ENCODE measurements at regions not wholly inside any gene's neighbourhood (a gene's known extent, or its start where the extent isn't known, plus 50 kb on each side); places are given as distances from the start of the nearest gene placed in this dataset.
A peak's percentile ranks its signal among the peaks of the same experiment; 100 is the strongest.
"Not testable (repeated sequence)": the region's sequence is repeated elsewhere in the genome, so short reads cannot be mapped to it uniquely, and the experiment has no call there.

- no peak for DNase-seq (ENCODE audit: low read depth in 2 of 2)
These were observed 189.3 kb upstream of the GPRIN3 start for GRCh38 chr4:89496851-89497250.

- no peak for DNase-seq (ENCODE audit: low read depth in 2 of 2)
These were observed 185.8 kb upstream of the GPRIN3 start for GRCh38 chr4:89493367-89493766.

DNA sequence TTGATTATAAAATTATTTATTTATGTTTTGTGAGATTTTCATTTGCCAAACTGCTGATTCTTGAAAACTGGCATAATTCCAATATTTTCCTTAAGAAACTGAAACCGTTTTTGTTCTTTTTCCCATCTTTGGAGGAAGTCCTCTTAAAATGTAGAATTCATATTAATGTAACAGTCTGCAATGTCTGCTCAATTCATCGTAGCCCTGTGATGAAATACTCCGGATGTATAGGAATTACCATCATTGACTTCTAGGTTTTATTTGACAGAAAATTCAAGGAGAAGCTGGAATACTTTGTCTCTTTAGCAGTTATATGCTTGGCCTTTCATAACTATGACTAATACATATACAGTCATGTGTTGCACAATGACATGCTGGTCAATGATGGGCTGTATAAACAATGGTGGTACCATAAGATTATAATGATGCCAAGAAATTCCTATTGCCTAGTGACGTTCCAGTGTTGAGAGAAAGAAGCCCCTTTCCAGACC, 185.0 kb upstream of the GPRIN3 start:
- no peak for DNase-seq (ENCODE audit: low read depth in 2 of 2)

GRCh38 chr4:89491761-89492160, 184.2 kb upstream of the GPRIN3 start:
- no peak for DNase-seq (ENCODE audit: low read depth in 2 of 2)

DNA sequence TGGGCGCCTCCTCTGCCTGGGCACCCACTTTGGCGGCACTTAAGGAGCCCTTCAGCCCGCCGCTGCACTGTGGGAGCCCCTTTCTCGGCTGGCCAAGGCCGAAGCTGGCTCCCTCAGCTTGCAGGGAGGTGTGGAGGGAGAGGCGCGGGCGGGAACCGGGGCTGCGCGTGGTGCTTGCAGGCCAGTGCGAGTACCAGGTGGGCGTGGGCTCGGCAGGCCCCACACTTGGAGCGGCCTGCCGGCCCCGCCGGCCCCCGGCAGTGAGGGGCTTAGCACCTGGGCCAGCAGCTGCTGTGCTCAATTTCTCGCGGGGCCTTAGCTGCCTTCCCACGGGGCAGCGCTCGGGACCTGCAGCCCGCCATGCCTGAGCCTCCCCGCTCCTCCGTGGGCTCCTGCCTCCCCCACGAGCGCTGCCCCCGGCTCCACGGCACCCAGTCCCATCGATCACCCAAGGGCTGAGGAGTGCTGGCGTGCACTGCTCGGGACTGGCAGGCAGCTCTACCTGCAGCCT, 182.4 kb upstream of the GPRIN3 start:
- not testable (repeated sequence) for DNase-seq (ENCODE audit: low read depth in 2 of 2)

DNA sequence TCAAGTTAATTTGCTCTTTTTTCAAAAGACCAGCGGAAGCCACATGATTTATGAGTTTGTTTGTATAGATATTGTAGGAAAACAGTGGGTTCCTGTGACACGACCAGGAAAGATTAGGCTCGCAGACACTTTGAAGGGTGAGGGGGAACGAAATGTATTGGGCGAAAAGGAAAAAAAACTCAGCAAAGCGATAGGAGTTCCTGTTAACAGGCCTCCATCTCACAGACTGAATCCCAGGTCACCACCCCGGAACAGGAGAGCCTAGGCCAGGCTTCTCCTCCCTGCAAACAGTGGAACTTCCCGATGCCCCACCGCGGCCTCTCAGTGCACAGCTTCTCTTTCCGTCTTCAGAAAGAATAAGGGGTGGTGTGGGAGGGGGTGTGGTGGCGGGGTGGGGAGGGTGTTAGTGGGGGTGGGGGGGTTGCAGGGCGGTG, 181.8 kb upstream of the GPRIN3 start:
- no peak for DNase-seq (ENCODE audit: low read depth in 2 of 2)

DNA sequence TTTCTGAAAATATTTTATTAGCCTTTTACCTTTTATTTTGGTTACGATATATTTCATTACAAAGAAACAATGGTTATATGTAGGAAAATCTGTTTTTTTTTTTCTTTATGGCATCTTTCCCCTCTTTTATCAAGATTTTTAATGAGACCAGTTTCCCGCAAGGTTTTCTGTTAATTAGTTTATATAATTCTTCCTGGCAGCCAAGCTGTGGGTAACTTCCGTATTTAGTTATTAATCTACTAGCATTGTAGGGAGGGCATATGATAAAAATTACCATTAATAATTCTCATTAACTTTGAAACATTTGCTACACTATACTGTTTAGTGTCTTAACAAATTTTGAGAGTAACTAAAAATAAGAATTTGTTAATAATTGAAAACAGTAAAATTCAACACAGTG, 181.1 kb upstream of the GPRIN3 start:
- DNase-seq (ENCODE audit: low read depth in 2 of 2): no peak

DNA sequence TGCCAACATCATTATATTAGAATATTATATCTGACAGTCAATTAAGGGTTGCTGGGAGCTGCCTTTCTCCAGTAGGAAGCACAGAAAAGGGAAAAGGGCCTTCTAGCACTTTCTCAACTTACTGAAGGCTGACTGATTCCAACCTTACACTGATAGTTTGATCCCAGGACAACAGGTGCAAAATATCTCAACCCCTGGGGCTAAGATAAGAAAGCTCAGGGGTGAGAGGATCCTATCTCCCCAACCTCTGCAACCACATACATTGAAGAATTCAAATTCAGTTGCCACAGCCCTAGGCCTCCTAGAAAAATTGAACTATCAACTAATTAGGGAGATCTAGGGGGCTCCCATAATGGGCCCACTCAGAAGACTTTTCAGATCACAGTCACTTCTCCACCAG, 179.1 kb upstream of the GPRIN3 start:
- no peak for DNase-seq (ENCODE audit: low read depth in 2 of 2)

DNA sequence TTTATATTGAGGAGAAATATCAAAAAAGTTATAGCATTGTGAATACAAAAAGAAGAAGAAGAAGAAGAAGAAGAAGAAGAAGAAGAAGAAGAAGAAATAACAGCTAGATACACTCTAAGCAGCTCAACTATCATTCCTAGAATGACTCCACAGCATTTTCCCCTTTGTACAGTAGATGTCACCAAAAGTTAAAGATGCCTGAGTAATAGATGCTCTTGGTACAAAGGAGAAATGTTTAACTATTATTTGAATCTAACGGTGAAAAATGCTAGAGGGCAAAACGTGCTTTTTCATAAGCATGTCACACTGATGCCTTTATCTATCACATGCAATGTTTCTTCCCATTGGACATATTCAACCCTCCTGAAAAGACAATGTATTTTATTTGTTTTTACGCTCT, 178.4 kb upstream of the GPRIN3 start:
- DNase-seq (ENCODE audit: low read depth in 2 of 2): no peak

DNA sequence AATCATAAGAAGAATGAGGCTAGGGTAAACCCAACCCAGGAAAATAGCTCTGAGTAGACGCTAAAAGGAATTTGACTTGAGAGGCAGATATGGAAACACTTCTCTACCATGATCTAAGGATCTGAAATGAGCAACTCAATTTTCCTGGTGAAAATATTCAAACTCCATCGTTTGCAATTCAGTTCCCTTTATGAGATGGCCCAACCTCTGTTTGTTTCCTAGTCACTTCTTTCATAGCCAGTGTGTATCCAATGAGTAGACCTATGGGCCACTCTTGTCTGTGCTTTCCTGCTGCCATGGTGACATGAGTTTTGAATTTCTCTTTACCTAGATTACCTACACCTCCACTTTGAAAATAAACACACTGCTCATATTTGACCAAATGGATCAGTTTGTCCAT, 176.2 kb upstream of the GPRIN3 start:
- no peak for DNase-seq (ENCODE audit: low read depth in 2 of 2)

DNA sequence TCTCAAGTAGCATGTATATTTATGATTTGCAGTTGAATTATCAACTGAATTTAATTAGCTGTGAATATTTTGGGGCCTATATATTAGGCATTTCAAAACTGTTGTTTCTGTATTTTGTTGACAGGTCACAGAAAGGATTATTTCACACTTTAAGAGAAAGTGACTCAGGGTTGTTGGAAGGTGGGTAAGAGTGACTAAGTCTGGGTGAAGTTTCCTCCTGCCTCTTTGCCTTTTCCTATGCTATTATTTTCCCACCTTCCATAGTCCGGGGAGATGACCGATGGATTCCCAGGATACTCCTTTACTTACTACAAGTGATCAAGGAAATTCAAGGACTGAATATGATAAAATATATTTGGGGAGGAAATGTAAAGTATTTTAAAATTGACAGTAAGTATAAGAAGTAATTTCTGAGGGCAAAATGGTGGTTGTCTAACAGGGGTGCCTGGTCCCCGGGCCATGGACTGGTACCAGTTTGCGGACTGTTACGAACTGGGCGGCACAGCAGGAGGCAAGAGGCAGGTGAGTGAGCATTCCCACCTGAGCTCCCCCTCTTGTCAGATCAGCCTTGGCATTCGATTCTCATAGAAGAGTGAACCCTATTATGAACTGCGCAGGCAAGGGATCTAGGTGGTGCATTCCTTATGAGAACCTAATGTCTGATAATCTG, 175.5 kb upstream of the GPRIN3 start:
- DNase-seq (ENCODE audit: low read depth in 2 of 2): no peak

- DNase-seq (ENCODE audit: low read depth in 2 of 2): no peak
These were observed 174.7 kb upstream of the GPRIN3 start for GRCh38 chr4:89482251-89482650.

- DNase-seq (ENCODE audit: low read depth in 2 of 2): no peak
These were observed 162.4 kb upstream of the GPRIN3 start for GRCh38 chr4:89469930-89470375.

DNA sequence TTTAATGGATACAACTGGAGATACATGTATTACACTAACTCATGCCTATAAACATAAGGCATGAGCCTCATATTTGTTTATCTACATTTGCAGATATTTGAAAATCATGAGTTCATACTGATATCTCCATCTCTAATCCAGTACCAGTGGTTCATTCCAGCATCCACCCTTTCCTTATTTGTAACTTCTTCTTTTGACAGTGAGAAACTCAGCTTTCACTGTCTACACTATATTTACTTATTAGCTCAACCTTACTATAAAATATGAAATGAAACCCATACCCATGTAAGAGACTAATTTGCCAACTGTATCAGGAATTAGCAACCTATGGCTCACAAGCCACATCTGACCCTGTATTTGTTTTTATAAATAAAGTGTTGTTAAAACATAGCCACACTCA, 161.9 kb upstream of the GPRIN3 start:
- DNase-seq (ENCODE audit: low read depth in 2 of 2): no peak

GRCh38 chr4:89468602-89469001, 161.0 kb upstream of the GPRIN3 start:
- DNase-seq (ENCODE audit: low read depth in 2 of 2): no peak

GRCh38 chr4:89463341-89463740, 155.7 kb upstream of the GPRIN3 start:
- no peak for DNase-seq (ENCODE audit: low read depth in 2 of 2)

DNA sequence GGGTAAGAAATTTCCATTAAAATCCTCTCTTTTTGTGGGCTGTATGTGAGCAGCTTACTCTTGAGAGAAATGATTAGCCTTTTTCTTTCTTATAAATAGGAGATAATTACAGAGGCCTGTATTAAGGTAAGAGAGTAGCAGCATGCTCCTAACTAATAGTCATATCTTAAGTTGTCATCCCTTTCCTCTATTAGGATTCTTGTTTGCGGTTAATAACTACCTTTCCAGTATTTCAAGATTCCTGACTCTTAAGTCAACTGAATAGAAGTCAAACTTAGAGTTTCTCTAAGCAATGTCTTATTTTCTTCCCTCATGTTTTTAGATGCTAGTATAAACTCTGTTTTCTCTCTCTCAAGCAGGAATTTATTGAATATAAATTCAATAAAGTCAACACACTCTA, 139.9 kb upstream of the GPRIN3 start:
- no peak for DNase-seq (ENCODE audit: low read depth in 2 of 2)

GRCh38 chr4:89446193-89446592, 138.6 kb upstream of the GPRIN3 start:
- DNase-seq (ENCODE audit: low read depth in 2 of 2): no peak

DNA sequence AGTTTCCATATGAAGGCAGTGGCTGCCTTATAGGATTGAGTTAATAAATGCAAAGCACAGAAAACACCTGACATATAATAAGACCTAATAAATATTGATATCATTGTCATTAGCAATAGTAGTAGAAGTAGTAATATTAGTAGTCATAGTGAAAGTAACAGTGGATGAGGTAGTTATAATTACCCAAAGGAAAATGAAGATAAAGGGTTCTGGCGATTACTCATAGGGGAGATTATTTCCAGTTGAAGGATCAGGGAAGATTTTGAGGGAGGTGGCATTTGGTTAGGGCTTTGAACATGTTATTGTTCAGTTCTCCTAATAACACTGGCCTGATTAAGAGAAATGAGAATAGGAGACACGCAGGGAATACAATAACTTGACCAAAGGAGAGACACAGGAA, 131.9 kb upstream of the GPRIN3 start:
- no peak for DNase-seq (ENCODE audit: low read depth in 2 of 2)

GRCh38 chr4:89438102-89438831, 130.7 kb upstream of the GPRIN3 start:
- DNase-seq (ENCODE audit: low read depth in 2 of 2): peak; percentile 21 to 22

DNA sequence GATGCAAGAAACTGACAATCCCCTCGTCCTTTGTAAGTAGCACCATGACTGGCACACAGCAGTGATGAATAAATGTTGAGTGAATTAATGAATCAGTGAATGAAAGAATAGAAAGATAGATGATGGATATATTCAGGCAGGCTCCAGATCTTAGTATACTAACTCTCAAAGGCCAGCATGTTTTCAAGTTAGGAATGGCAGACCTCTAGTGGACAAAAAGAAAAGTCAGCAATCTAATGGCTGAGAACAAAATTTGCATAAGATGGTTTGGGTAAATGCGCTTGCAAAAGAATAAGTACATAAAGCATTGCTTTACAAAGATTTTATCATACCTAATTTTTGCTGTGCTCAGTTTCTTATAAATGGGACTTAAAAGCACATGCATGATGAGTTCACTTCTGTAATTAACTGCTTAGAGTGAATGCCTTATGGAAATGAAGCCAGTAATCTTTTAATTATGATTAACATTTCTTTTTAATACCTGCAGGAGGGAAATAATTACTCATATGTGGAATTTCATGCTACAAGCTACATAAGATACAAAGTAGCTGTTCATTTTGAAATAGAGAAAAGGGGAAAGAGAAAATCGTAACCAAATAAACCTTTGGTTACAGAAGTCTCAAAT, 126.9 kb upstream of the GPRIN3 start:
- DNase-seq (ENCODE audit: low read depth in 2 of 2): no peak

- no peak for DNase-seq (ENCODE audit: low read depth in 2 of 2)
These were observed 120.2 kb upstream of the GPRIN3 start for GRCh38 chr4:89427782-89428181.

- DNase-seq (ENCODE audit: low read depth in 2 of 2): no peak
These were observed 117.4 kb upstream of the GPRIN3 start for GRCh38 chr4:89425023-89425422.

Data from stimulated activated CD8-positive, alpha-beta memory T cell treated with anti-CD3 and anti-CD28 coated beads, Interleukin-7, amount 100 ng/mL, for 4 hours (primary cell).